GM23338 (cell line): ENCODE measurements at regions not wholly inside any gene's neighbourhood (a gene's known extent, or its start where the extent isn't known, plus 50 kb on each side); places are given as distances from the start of the nearest gene placed in this dataset.

ENCODE experiments used
- ATAC-seq: fragments of 200-7000 bp; cut with Tn5 transposase; 3 replicates; pipeline ENCODE4 v1.9.1; 2020
- DNase-seq: peaks from one replicate; pipeline ENCODE4 v3.0.0-alpha.2; 2015; ENCODE audit warnings: low spot score
- H2AFZ ChIP-seq: fragments of 200-600 bp; sonication (generic); 2 replicates; pipeline ENCODE4 v1.8.0; 2016; ENCODE audit warnings: antibody characterized with exemption, mild to moderate bottlenecking, moderate library complexity
- H3F3A ChIP-seq: fragments of 200-600 bp; sonication (generic); replicated peaks from 2 replicates; pipeline ENCODE4 v1.8.0; 2017; ENCODE audit warnings: antibody characterized with exemption, mixed run types, low read depth
- H3K27ac ChIP-seq: fragments of 200-600 bp; sonication (generic); 2 replicates; pipeline ENCODE4 v1.6.1; 2016; ENCODE audit warnings: low read depth
- H3K27me3 ChIP-seq: fragments of 200-600 bp; sonication (generic); 2 replicates; pipeline ENCODE4 v1.8.0; 2016; ENCODE audit warnings: mild to moderate bottlenecking, mixed run types, moderate library complexity; ENCODE audit not compliant: insufficient read depth
- H3K36me3 ChIP-seq: fragments of 200-600 bp; sonication (generic); 2 replicates; pipeline ENCODE4 v1.8.0; 2016; ENCODE audit warnings: mild to moderate bottlenecking; ENCODE audit not compliant: insufficient read depth
- H3K4me1 ChIP-seq: fragments of 200-600 bp; sonication (generic); 2 replicates; pipeline ENCODE4 v1.8.0; 2016; ENCODE audit warnings: mild to moderate bottlenecking, moderate library complexity; ENCODE audit not compliant: insufficient read depth
- H3K4me2 ChIP-seq: fragments of 200-600 bp; sonication (generic); 2 replicates; pipeline ENCODE4 v1.7.1; 2017; ENCODE audit warnings: mixed run types
- H3K4me3 ChIP-seq: fragments of 200-600 bp; sonication (generic); 2 replicates; pipeline ENCODE4 v1.6.1; 2016; ENCODE audit warnings: mixed run types
- H3K79me2 ChIP-seq: fragments of 200-600 bp; sonication (generic); replicated peaks from 2 replicates; pipeline ENCODE4 v1.8.0; 2017; ENCODE audit warnings: mild to moderate bottlenecking; ENCODE audit not compliant: insufficient read depth
- H3K9me2 ChIP-seq: fragments of 200-600 bp; sonication (generic); 2 replicates; pipeline ENCODE4 v1.8.0; 2017; ENCODE audit not compliant: insufficient read depth
- H4K20me1 ChIP-seq: fragments of 200-600 bp; sonication (generic); replicated peaks from 2 replicates; pipeline ENCODE4 v1.8.0; 2017; ENCODE audit warnings: mild to moderate bottlenecking; ENCODE audit not compliant: insufficient read depth
- H3K27ac Mint-ChIP-seq: 2 replicates; pipeline ENCODE4 v1.8.0; 2020; ENCODE audit warnings: inconsistent platforms, mild to moderate bottlenecking, moderate library complexity, mixed read lengths
- H3K27me3 Mint-ChIP-seq: 3 replicates; pipeline ENCODE4 v1.8.0; 2022; ENCODE audit warnings: low read depth, mild to moderate bottlenecking, moderate library complexity, mixed read lengths, inconsistent platforms; ENCODE audit not compliant: insufficient read depth, poor library complexity
- H3K36me3 Mint-ChIP-seq: 3 replicates; pipeline ENCODE4 v1.8.0; 2021; ENCODE audit warnings: low read depth, mild to moderate bottlenecking, inconsistent platforms, moderate library complexity, mixed read lengths
- H3K4me1 Mint-ChIP-seq: 3 replicates; pipeline ENCODE4 v1.8.0; 2020; ENCODE audit warnings: mild to moderate bottlenecking, inconsistent platforms, mixed read lengths
- H3K4me3 Mint-ChIP-seq: 3 replicates; pipeline ENCODE4 v1.8.0; 2021; ENCODE audit warnings: moderate library complexity, mild to moderate bottlenecking, inconsistent platforms, mixed read lengths
- H3K9me3 Mint-ChIP-seq: 3 replicates; pipeline ENCODE4 v1.8.0; 2020; ENCODE audit warnings: moderate library complexity, mild to moderate bottlenecking, inconsistent platforms, mixed read lengths
- CTCF ChIP-seq, 2 experiments: fragments of 200-600 bp in 1 of 2; sonication (generic) in 1 of 2; conservative IDR thresholded peaks; 2 replicates each; pipeline versions ENCODE4 v1.5.1 to v1.6.1; 2016 to 2017; ENCODE audit warnings: antibody characterized with exemption in 2 of 2, low read depth in 2 of 2, mild to moderate bottlenecking in 2 of 2, moderate library complexity in 1 of 2
- NANOG ChIP-seq: IDR thresholded peaks from 2 replicates; pipeline ENCODE4 v1.6.1; 2016; ENCODE audit warnings: antibody characterized with exemption, borderline replicate concordance
- ZNF114 ChIP-seq: fragments of 250-450 bp; sonication (Bioruptor Pico); IDR thresholded peaks from 2 replicates; pipeline ENCODE4 v1.5.0; 2020; ENCODE audit warnings: mild to moderate bottlenecking, moderate library complexity
- TF ChIP-seq, protein P1 (sequence below): IDR thresholded peaks from 2 replicates; pipeline ENCODE4 v1.6.1; 2016; ENCODE audit warnings: antibody characterized with exemption
- TF ChIP-seq, protein P2 (sequence below): IDR thresholded peaks from one replicate; pipeline ENCODE4 v1.6.1; 2018; ENCODE audit warnings: antibody characterized with exemption; ENCODE audit not compliant: unreplicated experiment

GRCh38 chr13:44819245-44819644 is 170.0 kb downstream of the NUFIP1 start:
- no peak overlapping the region for H3K4me3 ChIP-seq

More at GRCh38 chr13:44819245-44819644, 170.0 kb downstream of the NUFIP1 start:
- Mint-ChIP-seq H3K4me1 (peaks cover 40% of the 10 kb centered on the region), H3K9me3 (no peaks in the 10 kb centered on the region), H3K36me3 (no peaks in the 10 kb centered on the region), H3K4me3 (no peak overlapping the region), H3K27me3 (peaks cover 4% of the 10 kb centered on the region), H3K27ac (no peak overlapping the region)
- H3K9me2 ChIP-seq: no peaks in the 10 kb centered on the region; the same call in 1 of the 2 replicates
- no peak for DNase-seq
- H3K4me1 ChIP-seq: peaks cover 24% of the 10 kb centered on the region
- TF ChIP-seq, protein P1, sequence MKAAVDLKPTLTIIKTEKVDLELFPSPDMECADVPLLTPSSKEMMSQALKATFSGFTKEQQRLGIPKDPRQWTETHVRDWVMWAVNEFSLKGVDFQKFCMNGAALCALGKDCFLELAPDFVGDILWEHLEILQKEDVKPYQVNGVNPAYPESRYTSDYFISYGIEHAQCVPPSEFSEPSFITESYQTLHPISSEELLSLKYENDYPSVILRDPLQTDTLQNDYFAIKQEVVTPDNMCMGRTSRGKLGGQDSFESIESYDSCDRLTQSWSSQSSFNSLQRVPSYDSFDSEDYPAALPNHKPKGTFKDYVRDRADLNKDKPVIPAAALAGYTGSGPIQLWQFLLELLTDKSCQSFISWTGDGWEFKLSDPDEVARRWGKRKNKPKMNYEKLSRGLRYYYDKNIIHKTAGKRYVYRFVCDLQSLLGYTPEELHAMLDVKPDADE: no peak
- no peak for TF ChIP-seq CTCF (conservative IDR thresholded peaks at IDR 0.05; ENCODE audit: low read depth in 2 of 2)
- no peak for TF ChIP-seq ZNF114
- TF ChIP-seq NANOG: no peak
- TF ChIP-seq, protein P2, sequence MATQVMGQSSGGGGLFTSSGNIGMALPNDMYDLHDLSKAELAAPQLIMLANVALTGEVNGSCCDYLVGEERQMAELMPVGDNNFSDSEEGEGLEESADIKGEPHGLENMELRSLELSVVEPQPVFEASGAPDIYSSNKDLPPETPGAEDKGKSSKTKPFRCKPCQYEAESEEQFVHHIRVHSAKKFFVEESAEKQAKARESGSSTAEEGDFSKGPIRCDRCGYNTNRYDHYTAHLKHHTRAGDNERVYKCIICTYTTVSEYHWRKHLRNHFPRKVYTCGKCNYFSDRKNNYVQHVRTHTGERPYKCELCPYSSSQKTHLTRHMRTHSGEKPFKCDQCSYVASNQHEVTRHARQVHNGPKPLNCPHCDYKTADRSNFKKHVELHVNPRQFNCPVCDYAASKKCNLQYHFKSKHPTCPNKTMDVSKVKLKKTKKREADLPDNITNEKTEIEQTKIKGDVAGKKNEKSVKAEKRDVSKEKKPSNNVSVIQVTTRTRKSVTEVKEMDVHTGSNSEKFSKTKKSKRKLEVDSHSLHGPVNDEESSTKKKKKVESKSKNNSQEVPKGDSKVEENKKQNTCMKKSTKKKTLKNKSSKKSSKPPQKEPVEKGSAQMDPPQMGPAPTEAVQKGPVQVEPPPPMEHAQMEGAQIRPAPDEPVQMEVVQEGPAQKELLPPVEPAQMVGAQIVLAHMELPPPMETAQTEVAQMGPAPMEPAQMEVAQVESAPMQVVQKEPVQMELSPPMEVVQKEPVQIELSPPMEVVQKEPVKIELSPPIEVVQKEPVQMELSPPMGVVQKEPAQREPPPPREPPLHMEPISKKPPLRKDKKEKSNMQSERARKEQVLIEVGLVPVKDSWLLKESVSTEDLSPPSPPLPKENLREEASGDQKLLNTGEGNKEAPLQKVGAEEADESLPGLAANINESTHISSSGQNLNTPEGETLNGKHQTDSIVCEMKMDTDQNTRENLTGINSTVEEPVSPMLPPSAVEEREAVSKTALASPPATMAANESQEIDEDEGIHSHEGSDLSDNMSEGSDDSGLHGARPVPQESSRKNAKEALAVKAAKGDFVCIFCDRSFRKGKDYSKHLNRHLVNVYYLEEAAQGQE: no peak
- no peaks in the 10 kb centered on the region for H3K27me3 ChIP-seq
- no peaks in the 10 kb centered on the region for H3K36me3 ChIP-seq
- H3K27ac ChIP-seq: no peak overlapping the region
- H3K79me2 ChIP-seq: no peaks in the 10 kb centered on the region
- no peak overlapping the region for H3K4me2 ChIP-seq
- no peaks in the 10 kb centered on the region for H4K20me1 ChIP-seq
- H2AFZ ChIP-seq: no peak overlapping the region; the same call in 1 of the 2 replicates
- ATAC-seq: no peak
- H3F3A ChIP-seq: no peaks in the 10 kb centered on the region
